GM21447 (cell line): ENCODE measurements at regions not wholly inside any gene's neighbourhood (a gene's known extent, or its start where the extent isn't known, plus 50 kb on each side); places are given as distances from the start of the nearest gene placed in this dataset.

Experiments
- ATAC-seq: cut with Tn5 transposase; IDR thresholded peaks from one replicate; pipeline ENCODE4 v1.9.1; 2021; ENCODE audit not compliant: unreplicated experiment

DNA sequence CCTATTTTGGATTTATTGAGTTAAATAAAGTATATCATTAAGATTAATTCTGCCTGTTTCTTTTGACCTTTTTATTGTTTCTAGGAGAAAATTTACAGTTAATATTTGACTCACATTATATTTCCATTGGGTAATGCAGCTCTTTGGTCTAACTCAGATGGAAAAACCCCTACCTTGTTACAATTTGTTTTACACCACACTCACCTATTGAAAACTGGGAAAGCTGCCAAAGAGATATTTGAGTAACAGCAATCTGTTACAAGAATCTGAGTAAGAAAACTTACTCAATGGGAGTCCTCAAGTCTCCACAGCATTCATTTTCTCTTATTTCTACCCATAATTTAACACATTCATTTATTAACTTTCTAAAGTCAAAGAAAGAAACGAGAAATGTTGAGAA is 108.0 kb upstream of the TLL1 start:
- no peak for ATAC-seq

DNA sequence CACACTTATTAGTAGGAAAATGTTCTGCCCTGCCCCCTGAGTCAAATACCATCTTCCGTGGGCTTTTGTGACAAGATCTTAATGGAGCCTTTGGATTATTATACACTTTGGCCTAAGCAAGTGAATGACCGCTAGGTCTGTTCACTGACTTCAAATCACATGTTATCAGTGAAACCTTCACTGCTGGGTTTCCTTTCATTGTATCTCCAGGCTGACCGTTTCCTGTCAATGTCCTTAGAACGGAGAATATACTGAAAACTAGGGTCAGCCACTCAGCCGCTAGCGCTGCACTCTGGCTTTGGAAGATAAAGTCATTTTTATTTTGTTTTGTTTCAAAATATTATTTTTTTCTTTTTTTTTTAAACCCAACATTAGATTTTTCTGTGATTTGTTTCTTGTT is 107.0 kb upstream of the TLL1 start:
- no peak for ATAC-seq

DNA sequence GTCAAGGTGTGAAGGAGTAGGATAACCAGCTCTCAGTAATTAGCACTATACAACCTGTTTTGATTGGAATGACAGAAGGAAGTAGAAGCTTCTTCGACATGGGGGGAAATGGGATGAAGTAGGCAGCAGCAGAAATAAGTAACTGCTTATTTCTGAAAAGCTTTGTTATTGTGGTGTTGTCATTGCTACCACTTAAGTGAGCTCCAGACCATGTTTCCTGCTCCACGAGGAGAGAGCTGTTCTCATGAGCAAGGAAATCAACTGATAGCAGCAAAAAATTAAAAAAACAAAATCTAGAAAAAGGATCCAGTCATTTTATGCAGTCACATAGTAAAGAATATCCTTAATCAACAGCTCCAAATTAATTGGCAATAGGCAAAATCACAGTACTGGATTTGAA is 106.1 kb upstream of the TLL1 start:
- no peak for ATAC-seq

DNA sequence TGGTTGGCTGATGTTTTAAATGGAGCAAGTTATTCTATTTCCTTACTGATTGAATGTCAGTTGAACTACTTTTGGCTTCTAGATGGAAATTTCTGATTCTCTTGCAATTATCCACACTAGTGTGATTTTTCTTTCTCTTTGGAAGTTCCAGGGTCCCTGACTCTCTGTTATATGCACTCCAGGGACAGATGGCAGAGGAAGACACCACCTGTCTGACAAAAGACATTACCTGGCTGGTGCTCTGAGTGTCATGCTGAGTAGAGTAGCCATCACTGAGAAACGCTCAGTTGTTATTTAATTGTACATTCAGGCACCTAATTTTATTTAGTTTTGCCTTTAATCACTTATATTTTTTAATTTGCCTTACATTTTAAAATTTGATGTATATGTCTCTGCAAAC is 105.4 kb upstream of the TLL1 start:
- ATAC-seq: no peak

GRCh38 chr4:165768281-165768680 is 104.8 kb upstream of the TLL1 start:
- ATAC-seq: no peak

DNA sequence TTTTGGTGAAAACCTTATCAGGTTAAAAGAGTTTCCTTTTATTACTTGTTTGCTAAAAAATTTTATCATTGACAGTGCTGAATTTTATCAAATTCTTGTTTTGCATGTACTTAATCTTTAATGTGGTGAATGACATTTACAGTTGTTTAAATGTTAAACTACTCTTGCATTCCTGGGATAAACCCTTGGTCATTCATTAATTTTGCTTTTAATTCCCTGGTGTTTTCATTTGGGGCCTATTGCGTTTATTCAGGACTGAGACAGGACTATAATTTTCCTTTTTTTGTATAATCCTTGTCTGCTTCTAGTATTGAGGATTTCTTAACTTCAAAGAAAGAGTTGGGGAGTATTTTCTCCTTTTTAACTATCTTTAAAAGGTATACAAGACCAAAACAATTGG is 98.7 kb upstream of the TLL1 start:
- ATAC-seq: no peak

GRCh38 chr4:165779950-165780670 is 92.9 kb upstream of the TLL1 start:
- no peak for ATAC-seq

DNA sequence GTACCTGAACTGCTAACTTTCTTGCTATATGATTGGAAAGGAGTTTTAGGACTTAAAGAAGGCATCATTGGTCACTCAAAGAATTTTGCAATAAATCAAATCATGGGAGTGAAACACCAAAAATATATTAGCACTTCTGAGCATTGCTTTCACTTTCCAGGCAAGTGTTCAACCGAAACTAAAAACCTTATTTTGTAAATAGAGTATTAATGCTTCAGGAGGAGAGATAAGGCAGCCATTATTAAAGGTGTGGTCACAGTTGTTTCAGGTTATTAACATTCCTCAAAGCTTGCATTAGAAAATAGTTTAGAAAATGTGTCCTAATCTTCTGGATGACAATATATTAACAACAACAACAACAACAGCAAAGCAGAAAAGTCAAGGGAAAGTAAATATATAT is 92.3 kb upstream of the TLL1 start:
- no peak for ATAC-seq

- no peak for ATAC-seq
Measured at GRCh38 chr4:165782623-165783022, 90.4 kb upstream of the TLL1 start.

DNA sequence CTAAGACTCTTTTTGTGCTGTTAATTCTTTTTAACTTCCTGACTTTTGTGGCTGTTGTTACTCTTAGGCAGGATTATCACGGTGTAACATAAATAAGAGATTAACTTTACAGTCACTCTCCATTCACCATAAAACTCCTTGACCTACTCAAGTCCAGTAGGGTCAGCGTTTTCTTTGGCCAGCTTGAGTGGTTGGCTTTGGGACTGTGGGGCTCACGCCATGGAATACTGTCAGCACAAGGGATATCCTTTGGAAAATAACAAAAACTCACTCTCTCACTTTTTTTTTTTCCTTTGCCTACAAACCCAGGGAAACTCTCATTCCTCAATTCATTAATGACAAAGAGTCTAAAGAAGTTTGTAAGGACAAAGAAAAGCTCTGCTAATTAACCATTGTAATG is 89.4 kb upstream of the TLL1 start:
- no peak for ATAC-seq

- no peak for ATAC-seq
Measured at GRCh38 chr4:165784672-165785071, 88.4 kb upstream of the TLL1 start.

DNA sequence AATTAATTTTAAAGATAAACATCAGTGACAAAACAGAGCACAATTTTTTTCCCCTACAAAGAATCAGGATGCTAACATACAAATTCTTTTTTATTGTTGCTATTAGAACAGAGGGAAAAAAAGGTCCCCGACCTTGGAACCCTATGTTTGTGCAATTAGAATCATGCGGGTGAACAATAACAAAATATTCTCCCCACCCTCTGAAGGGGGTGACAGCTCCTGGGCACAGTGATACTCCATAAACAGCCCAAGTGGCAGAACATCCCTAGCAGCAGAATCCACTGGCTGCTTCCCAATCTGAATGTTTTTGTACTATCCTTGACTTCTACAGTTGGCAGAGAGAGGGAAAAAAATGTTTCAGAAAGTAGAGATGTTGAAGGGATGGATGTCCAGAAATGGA is 87.7 kb upstream of the TLL1 start:
- no peak for ATAC-seq

GRCh38 chr4:165787516-165788274 is 85.3 kb upstream of the TLL1 start:
- ATAC-seq: no peak

- ATAC-seq: no peak
Measured at GRCh38 chr4:165788686-165789463, 84.2 kb upstream of the TLL1 start.

GRCh38 chr4:165793236-165793635 is 79.8 kb upstream of the TLL1 start:
- no peak for ATAC-seq

GRCh38 chr4:165794834-165795233 is 78.2 kb upstream of the TLL1 start:
- no peak for ATAC-seq

- no peak for ATAC-seq
Measured at GRCh38 chr4:165799384-165799815, 73.6 kb upstream of the TLL1 start.

GRCh38 chr4:165802452-165802851 is 70.6 kb upstream of the TLL1 start:
- no peak for ATAC-seq

DNA sequence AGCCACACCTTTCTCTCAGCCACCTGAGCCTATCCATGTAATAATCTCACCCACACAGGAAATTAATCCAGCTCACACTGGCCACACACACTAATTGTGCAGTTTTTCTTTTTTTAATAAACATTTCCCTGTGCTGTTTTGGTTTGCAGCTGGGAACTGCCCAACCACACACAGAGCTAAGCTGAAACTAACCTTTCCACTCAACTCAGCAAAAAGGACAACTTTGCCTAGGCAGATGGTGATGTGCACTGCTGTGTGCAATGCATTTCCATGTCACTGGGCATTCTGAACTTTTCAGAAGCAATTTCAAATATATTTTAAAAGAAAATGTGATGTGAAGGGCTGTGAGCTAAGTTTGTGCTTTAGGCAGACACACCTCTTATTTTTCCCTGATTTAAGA is 70.0 kb upstream of the TLL1 start:
- ATAC-seq: no peak

- no peak for ATAC-seq
Measured at GRCh38 chr4:165805406-165805805, 67.6 kb upstream of the TLL1 start.

DNA sequence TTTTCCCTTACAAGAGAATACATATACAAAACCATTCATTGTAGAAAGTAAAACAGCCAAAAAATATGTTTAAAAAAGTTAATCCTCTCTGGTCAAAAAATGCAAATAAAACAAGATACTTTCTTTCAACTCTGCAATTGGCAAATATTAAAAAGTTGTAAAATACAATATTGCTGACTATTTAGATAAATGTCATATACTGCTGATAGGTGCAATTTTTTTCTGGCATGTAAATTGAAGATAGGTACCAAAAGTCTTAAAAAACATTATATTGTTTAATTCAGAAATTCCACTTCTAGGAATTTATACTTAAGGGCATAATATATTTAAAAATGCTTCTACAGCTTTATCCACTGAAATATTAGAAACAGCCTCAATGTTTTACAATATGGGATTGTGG is 66.4 kb upstream of the TLL1 start:
- no peak for ATAC-seq

DNA sequence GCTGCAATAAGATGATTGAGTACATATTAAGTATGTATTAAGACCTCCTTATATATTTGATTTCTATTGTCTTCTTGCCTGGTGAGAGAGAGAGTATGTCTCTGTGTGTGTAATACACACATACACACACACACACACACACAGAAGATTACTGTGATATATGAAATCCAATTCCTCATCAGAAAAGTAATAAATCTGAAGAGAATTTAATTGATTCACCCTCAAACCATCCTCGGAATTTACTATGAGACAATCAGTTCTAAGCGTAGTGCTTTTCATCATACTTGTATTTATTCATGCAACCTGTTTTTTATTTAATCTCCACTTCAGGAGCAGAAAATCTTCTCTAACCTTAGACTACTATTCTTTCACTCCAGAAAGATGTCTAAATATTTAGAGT is 62.3 kb upstream of the TLL1 start:
- no peak for ATAC-seq
